H1 (cell line): ENCODE measurements at regions not wholly inside any gene's neighbourhood (a gene's known extent, or its start where the extent isn't known, plus 50 kb on each side); places are given as distances from the start of the nearest gene placed in this dataset.

Experiments
- ATF2 ChIP-seq: IDR thresholded peaks from 2 replicates; pipeline ENCODE4 v1.6.1; 2012; ENCODE audit warnings: low read length, inconsistent platforms
- CHD7 ChIP-seq: fragments of 300-600 bp; sonication (generic); IDR thresholded peaks from 2 replicates; pipeline ENCODE4 v1.7.1; 2012; ENCODE audit warnings: low read length, moderate library complexity, mild to moderate bottlenecking, inconsistent platforms; ENCODE audit not compliant: insufficient replicate concordance
- CTBP2 ChIP-seq: IDR thresholded peaks from 2 replicates; pipeline ENCODE4 v1.7.0; 2011; ENCODE audit warnings: borderline replicate concordance, mild to moderate bottlenecking, moderate library complexity, mixed read lengths, low read length; ENCODE audit not compliant: insufficient read depth, insufficient read length
- KDM1A ChIP-seq: fragments of 200-600, 300-600 bp; sonication (generic); IDR thresholded peaks from 2 replicates; pipeline ENCODE4 v1.7.1; 2016; ENCODE audit warnings: mild to moderate bottlenecking, low read length, borderline replicate concordance
- KDM5A ChIP-seq: fragments of 200-600 bp; IDR thresholded peaks from 2 replicates; pipeline ENCODE4 v1.7.1; 2012; ENCODE audit warnings: mild to moderate bottlenecking, low read length, inconsistent platforms, mixed read lengths
- SIN3A ChIP-seq, 2 experiments: IDR thresholded peaks in 1 of 2; conservative IDR thresholded peaks in 1 of 2; 2 replicates each; pipeline ENCODE4 v1.6.1; 2011 to 2012; ENCODE audit warnings: low read length in 2 of 2, improper control_type of control experiment in 1 of 2, low read depth in 1 of 2, mild to moderate bottlenecking in 1 of 2
- SUZ12 ChIP-seq: fragments of 200-600 bp; sonication (generic); IDR thresholded peaks from 2 replicates; pipeline ENCODE4 v1.6.1; 2012; ENCODE audit warnings: mild to moderate bottlenecking, inconsistent platforms, low read length, moderate library complexity, mixed read lengths
- USF2 ChIP-seq: IDR thresholded peaks from 2 replicates; pipeline ENCODE4 v1.6.1; 2011; ENCODE audit warnings: low read length, improper control_type of control experiment

- TF ChIP-seq CHD7 (no peak), USF2 (no peak), SUZ12 (no peak), CTBP2 (no peak), SIN3A (conservative IDR thresholded peaks at IDR 0.05 in 1 of 2, IDR thresholded peaks at IDR 0.05 in 1 of 2; ENCODE audit: low read depth in 1 of 2, low read length in 2 of 2) (no peak), KDM1A (no peak), ATF2 (no peak), KDM5A (no peak)
Observed at GRCh38 chr12:116399055-116399454, 121.6 kb upstream of the MED13L start (continued).
